OCI-LY3 (cell line): ENCODE measurements at regions not wholly inside any gene's neighbourhood (a gene's known extent, or its start where the extent isn't known, plus 50 kb on each side); places are given as distances from the start of the nearest gene placed in this dataset.
"Not testable (repeated sequence)": the region's sequence is repeated elsewhere in the genome, so short reads cannot be mapped to it uniquely, and the experiment has no call there.

Experiments
- H2AFZ ChIP-seq: fragments of 200-600, 300-600 bp; shearing (Covaris generic); 2 replicates; pipeline ENCODE4 v1.6.0; 2014; ENCODE audit warnings: antibody characterized with exemption, low read depth, low read length
- H3K27ac ChIP-seq: fragments of 200-600, 300-600 bp; sonication (generic); 2 replicates; pipeline ENCODE4 v1.5.1; 2014; ENCODE audit warnings: mild to moderate bottlenecking, low read length, moderate library complexity, mixed read lengths
- H3K27me3 ChIP-seq: fragments of 200-600, 300-600 bp; sonication (generic); 2 replicates; pipeline ENCODE4 v1.6.1; 2014; ENCODE audit warnings: low read depth, low read length, mixed read lengths
- H3K36me3 ChIP-seq: fragments of 200-600, 300-600 bp; sonication (generic); replicated peaks from 2 replicates; pipeline ENCODE3; 2014; ENCODE audit warnings: low read depth, low read length, mixed read lengths
- H3K4me1 ChIP-seq: fragments of 300-600, 200-600 bp; sonication (generic); 2 replicates; pipeline ENCODE4 v1.6.1; 2014; ENCODE audit warnings: low read length, mixed read lengths
- H3K4me2 ChIP-seq: fragments of 200-600, 300-600 bp; sonication (generic); 2 replicates; pipeline ENCODE4 v1.6.1; 2014; ENCODE audit warnings: low read length, mixed read lengths
- H3K4me3 ChIP-seq: fragments of 300-600, 200-600 bp; sonication (generic); 2 replicates; pipeline ENCODE4 v1.5.1; 2014; ENCODE audit warnings: antibody characterized with exemption, mild to moderate bottlenecking, low read length, moderate library complexity
- H3K79me2 ChIP-seq: fragments of 300-600, 200-600 bp; shearing (Covaris generic); 2 replicates; pipeline ENCODE4 v1.6.1; 2014; ENCODE audit warnings: mild to moderate bottlenecking, low read length, mixed read lengths
- H3K9ac ChIP-seq: fragments of 300-600, 200-600 bp; shearing (Covaris generic); 2 replicates; pipeline ENCODE4 v1.6.0; 2014; ENCODE audit warnings: mild to moderate bottlenecking, low read length, moderate library complexity
- H3K9me3 ChIP-seq: fragments of 200-600, 300-600 bp; shearing (Covaris generic); 2 replicates; pipeline ENCODE4 v1.6.1; 2014; ENCODE audit warnings: low read length, mixed read lengths; ENCODE audit not compliant: insufficient read depth
- H4K20me1 ChIP-seq: fragments of 200-600, 300-600 bp; sonication (generic); 2 replicates; pipeline ENCODE4 v1.6.1; 2016; ENCODE audit warnings: low read length, mixed read lengths; ENCODE audit not compliant: insufficient read depth
- CTCF ChIP-seq: fragments of 200-600, 300-600 bp; sonication (generic); IDR thresholded peaks from 2 replicates; pipeline ENCODE4 v1.5.1; 2014; ENCODE audit warnings: antibody characterized with exemption, low read length, low read depth
- EZH2phosphoT487 ChIP-seq: fragments of 200-600 bp; shearing (Covaris generic); IDR thresholded peaks from 2 replicates; pipeline ENCODE4 v1.6.1; 2018; ENCODE audit warnings: antibody characterized with exemption, mixed run types, low read depth

DNA sequence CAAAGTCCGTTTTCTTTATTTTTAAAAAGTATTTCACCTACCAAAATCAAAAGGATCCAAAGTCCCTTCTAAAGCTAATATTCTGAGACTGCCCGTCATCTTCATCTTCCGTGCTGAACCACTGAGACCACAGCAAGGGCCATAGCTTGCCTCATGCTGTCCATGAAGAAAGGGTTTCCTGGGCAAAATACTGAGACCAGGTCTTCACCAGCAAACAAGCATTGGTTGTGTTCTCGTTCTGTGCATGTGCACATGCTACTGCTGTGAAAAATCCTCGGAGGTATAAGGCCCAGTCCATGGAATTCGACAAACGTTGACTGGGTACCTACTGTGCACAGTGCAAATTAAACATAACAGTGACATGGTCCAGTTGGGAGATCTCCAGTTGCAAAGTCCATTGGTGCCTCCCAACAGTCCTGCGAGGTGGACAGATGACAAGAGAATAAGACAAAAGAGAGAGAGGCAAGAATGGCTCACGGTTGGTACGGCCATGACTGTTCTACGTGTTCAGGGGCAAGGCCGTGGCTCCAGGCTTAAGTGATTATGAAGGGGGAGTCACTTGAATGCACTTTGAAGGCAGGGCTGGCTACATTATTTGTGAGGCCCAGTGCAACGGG, 192.6 kb upstream of the GLI2 start:
- Histone ChIP-seq H3K27ac (no peak overlapping the region), H3K9me3 (no peaks in the 10 kb centered on the region), H3K4me1 (no peaks in the 10 kb centered on the region)

DNA sequence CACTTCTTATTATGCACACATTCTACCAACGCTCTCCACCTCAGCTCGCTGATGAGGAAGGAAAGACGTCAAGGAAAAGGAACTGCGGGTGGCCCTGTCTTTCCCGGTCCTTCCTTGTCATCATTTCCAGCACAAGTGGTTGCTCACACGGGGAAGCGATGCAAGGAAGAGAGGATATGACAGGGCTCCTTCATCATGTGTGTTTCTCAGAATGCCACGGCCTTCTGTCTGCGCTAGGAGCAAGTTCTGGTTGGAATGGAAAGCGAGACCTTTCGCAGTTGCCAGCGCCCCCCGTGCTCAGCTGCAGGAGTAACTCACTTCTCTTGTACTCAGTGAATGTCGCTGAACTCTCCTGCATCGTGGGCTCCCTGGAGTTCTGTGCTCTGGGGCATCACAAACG, 191.8 kb upstream of the GLI2 start:
- TF ChIP-seq EZH2phosphoT487 (no peak), CTCF (no peak)
- H3K4me3 ChIP-seq, result no peak overlapping the region
- H3K36me3 ChIP-seq, result no peaks in the 10 kb centered on the region
- H3K4me2 ChIP-seq, result no peak overlapping the region
- H3K9me3 ChIP-seq, result no peaks in the 10 kb centered on the region
- no peaks in the 10 kb centered on the region for H3K4me1 ChIP-seq
- no peaks in the 10 kb centered on the region for H3K27me3 ChIP-seq
- no peak overlapping the region for H3K9ac ChIP-seq
- H3K27ac ChIP-seq, result no peak overlapping the region
- H3K79me2 ChIP-seq, result no peaks in the 10 kb centered on the region
- no peaks in the 10 kb centered on the region for H4K20me1 ChIP-seq
- no peak overlapping the region for H2AFZ ChIP-seq

More for the DNA sequence above, 192.6 kb upstream of the GLI2 start:
- Histone ChIP-seq H3K4me2 (no peak overlapping the region), H3K36me3 (no peaks in the 10 kb centered on the region), H3K9ac (no peak overlapping the region), H3K27me3 (no peaks in the 10 kb centered on the region), H3K4me3 (no peak overlapping the region), H3K79me2 (no peaks in the 10 kb centered on the region), H4K20me1 (no peaks in the 10 kb centered on the region), H2AFZ (no peak overlapping the region)
- no peak for TF ChIP-seq EZH2phosphoT487
- no peak for TF ChIP-seq CTCF

DNA sequence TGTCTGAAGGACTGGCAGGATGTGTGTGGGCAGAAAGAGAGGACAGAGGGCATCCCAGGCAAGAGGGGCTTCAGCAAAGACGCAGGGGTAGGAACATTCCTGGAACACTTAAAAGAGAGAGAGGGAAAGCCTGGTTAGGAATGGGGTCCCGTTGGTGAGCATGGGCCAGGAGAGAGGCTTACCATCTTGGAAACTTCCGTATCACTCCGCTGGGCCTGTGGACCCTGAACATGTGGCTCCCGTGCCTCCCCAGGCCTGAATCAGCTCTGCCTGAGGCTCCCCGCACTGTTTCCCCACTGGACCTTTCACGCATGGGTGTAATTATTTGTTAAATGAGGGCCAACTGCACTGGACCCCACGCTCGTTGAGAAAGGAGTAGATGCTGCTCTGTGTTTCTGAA, 191.1 kb upstream of the GLI2 start:
- TF ChIP-seq CTCF (no peak), EZH2phosphoT487 (no peak)

DNA sequence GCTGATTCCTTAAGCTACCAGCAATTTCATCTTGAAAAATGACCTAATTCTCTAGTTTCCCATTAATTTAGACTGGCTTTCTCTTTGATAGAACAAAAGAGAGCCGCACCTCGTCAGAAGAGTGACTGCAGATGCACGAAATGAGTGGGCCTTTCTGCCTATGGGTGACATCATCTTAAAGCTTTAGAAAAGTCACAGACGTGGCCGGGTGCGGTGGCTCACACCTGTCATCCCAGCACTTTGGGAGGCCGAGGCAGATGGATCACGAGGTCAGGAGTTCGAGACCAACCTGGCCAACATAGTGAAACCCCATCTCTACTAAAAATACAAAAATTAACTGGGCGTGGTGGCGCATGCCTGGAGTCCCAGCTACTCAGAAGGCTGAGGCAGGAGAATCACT, 190.7 kb upstream of the GLI2 start:
- not testable (repeated sequence) for H4K20me1 ChIP-seq, H3K36me3 ChIP-seq, H3K9ac ChIP-seq, H3K27me3 ChIP-seq, H2AFZ ChIP-seq, H3K4me3 ChIP-seq, H3K4me2 ChIP-seq, H3K4me1 ChIP-seq, H3K27ac ChIP-seq, H3K9me3 ChIP-seq, H3K79me2 ChIP-seq

More for the DNA sequence above, 191.1 kb upstream of the GLI2 start:
- Histone ChIP-seq H3K79me2 (no peaks in the 10 kb centered on the region), H3K9me3 (no peaks in the 10 kb centered on the region), H3K4me2 (no peak overlapping the region), H3K4me3 (no peak overlapping the region), H2AFZ (no peak overlapping the region), H3K9ac (no peak overlapping the region), H3K27ac (no peak overlapping the region), H4K20me1 (no peaks in the 10 kb centered on the region), H3K36me3 (no peaks in the 10 kb centered on the region), H3K27me3 (no peaks in the 10 kb centered on the region), H3K4me1 (no peaks in the 10 kb centered on the region)
